GM18909 (cell line): ENCODE measurements at regions not wholly inside any gene's neighbourhood (a gene's known extent, or its start where the extent isn't known, plus 50 kb on each side); places are given as distances from the start of the nearest gene placed in this dataset.
"Not testable (repeated sequence)": the region's sequence is repeated elsewhere in the genome, so short reads cannot be mapped to it uniquely, and the experiment has no call there.

Experiments used
- ATAC-seq: cut with Tn5 transposase; IDR thresholded peaks from one replicate; pipeline ENCODE4 v1.9.1; 2021; ENCODE audit warnings: mild to moderate bottlenecking; ENCODE audit not compliant: unreplicated experiment, poor library complexity

GRCh38 chr18:70423120-70423519 lies 134.3 kb downstream of the SOCS6 start:
- no peak for ATAC-seq

- no peak for ATAC-seq
Measured at GRCh38 chr18:70422391-70422965, 133.6 kb downstream of the SOCS6 start.

DNA sequence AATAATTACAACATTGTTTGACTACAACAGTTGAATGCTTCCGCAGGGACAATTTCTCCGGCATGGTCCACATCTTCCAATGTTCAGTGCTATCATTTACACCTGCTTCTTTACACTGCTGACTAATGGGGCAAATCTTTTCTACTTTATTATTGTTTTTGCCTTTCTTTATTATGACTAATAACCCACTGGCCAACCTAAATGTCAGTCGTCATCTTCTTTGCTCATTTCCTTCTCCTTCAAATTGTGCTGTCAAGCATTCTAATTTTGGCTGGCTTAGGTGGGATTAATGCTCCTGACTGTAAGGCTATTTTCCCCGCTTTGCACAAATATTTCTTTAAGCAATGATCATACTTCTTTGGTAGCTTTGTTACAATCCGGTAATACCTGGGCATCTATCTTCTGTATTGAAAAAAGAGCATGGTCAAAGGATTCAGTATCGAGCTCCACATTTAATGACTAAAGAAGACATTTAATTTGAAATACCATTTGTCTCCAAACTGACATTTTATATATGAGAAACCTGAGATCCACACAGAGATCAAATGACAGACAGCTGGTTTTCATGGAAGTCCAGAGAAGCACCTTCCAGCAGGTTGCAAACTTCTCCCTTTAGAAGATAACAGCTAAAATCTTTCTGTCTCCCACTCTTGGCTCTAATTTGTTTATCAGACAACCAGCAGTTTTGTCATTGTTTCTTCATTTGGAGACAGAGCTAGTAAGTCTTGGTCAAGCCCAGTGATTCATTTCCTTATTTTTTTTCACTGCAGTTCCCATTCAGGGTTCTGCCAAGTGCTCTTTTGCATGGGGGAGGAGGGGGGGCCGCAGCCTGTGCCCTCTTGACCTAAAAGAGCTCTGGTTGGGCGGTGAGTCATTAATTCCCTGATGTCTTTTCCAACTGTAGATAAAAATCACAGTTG lies 132.9 kb downstream of the SOCS6 start:
- ATAC-seq, result no peak

GRCh38 chr18:70420146-70420898 lies 131.5 kb downstream of the SOCS6 start:
- no peak for ATAC-seq

DNA sequence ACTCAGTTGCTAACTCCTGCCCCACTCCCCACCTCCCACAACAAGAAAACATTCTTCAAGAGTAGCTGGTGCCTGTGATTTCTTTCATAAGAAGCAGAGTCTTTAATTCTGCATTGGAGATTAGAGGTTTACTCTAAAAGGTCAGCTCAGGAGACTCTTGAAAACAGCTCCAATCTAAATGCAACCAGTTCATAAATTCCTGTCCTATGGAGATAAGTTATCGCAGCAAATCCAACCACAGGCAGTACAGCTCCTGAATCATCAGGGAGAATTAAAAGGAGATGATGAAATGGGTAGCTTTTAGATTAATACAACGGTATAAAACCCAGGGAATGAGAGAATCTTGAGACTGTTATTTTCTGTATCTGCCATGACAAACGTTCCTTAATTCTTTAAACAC lies 130.7 kb downstream of the SOCS6 start:
- no peak for ATAC-seq

DNA sequence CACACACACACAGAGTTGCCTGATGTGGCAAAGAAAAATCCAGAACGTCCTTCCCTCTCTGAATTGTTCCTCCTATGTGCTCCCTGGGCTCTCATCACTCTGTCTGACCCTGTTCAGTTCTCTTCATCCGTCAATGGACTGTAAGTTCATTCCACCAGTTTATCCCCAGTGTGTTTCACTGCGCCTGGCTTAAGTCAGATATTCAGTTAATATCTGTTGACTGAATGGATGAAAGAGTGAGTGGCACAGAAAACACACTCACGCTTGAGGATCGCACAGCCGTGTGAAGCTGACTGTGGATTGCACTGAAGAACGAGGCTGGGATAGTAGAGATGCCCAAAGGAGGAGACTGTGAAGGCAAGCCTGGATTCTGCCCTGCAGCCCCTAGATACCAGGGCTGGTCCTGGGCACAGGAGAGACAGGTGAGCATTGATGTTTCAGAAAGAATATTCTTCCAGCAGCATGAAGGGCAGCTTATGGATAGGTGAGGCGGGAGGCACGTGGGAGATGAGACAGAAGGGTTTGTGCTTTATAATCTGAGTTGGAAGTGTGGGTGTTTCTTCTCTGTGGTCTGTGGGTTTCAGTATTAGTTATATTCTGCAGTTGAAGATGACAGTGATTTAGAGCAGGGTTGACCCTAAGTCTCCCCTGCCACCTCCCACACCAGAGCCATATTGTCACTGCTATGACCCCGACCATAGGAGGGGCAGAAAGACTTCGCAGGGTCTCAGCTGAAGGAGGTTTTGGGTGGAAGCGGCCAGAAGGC lies 129.9 kb downstream of the SOCS6 start:
- peak; percentile 99 for ATAC-seq

- no peak for ATAC-seq
Measured at GRCh38 chr18:70417847-70418246, 129.0 kb downstream of the SOCS6 start.

- ATAC-seq, result no peak
Measured at GRCh38 chr18:70416496-70416895, 127.7 kb downstream of the SOCS6 start.

DNA sequence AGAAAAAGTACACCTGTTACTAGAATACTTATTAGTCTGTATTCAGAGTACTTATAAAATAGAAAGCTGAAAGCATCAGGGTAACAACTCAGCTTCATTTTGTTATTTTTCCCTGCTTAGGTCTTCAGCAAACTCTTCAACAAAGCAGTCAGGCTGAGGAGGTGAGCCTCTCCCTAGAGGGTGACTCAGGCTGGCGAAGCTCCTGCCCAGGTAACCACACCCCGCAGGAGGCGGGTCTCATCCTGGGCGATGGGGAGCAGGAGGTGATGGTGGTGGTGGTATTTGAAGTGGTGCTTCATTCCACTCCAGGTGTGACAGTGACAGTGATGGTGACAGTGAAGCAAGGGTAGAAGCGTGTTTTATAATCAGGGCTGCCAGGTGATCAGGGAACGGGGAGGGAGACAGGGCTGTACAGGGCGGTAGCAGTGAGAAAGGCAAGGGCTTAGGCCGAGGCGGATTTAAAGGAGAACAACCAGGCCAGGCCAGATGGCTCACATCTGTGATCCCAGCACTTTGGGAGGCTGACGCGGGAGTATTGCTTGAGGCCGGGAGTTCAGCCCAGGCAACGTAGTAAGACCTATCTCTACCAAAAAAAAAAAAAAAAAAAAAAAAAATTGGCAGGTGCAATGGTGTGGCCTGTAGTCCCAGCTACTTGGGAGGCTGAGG lies 127.1 kb downstream of the SOCS6 start:
- no peak for ATAC-seq

DNA sequence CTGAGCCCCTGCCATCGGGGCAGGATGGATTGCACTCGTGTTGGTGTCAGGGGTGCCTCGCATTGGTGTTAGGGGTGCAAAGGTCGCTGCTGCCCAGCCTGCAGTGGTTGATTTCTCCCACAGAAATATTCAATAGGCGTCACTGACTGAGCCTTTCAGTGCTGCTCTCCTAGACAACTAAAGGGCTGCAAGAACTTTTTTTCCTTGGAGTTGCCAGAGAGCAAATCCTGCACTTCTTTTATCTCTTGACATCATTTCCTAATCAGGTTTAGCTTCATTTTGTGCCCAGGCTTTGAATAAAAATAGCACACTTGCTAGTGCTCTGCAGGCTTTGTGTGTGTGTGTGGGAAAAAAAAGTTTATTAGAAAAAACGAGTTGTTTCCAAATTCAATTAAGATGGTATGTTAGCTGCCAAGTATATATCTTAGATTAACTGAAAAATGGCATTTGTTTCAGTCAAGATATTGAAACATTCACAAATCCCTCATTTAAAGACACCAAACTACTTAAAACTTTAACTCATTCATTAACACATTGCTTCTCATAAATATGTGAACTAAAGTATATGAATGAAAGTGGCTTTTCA lies 125.6 kb downstream of the SOCS6 start:
- ATAC-seq, result no peak

GRCh38 chr18:70413455-70413854 lies 124.6 kb downstream of the SOCS6 start:
- no peak for ATAC-seq

DNA sequence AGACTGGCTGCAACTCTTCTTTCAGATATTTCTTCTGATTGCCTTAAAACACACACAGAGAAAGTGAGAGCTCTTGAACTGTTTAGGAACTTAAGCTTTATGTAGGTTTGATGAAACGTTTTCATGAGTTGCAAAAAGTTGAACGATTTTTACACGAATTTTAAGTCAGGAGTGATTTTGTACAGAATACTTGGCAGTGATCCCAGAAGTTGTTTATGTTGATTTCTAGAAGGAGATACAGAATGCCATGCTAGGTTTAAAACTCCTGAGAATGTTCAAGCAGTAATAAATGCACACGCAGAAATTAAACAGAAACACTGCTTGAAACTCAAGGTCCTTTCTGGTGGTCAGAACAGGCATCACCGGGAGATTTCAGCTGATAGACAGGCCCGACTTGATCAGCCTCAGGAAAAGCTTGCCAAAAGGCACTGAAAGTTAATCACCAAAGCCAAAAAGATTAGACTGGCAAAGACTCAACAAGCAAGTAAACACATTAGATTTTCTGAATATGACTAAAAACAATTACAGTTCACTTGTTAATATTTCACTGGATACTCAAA lies 123.1 kb downstream of the SOCS6 start:
- ATAC-seq, result no peak

DNA sequence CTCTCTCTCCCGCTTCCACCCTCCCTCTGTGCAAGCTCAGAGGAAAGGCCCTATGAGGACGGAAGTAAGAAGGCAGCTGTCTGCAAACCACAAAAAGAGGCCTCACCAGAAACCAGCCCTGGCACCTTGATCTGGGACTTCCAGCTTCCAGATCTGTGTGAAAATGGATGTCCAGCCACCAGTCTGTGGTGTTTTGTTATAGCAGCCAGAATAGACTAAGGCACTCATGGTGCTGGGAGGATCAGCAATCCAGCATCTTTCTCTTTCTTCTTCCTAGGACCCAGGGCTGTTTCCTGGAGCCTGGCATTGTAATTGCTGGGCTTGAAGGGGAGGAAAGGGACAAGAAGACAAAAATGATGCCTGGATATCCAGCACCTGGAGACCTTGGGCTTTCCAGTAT lies 122.5 kb downstream of the SOCS6 start:
- no peak for ATAC-seq

GRCh38 chr18:70405052-70405451 lies 116.2 kb downstream of the SOCS6 start:
- no peak for ATAC-seq

DNA sequence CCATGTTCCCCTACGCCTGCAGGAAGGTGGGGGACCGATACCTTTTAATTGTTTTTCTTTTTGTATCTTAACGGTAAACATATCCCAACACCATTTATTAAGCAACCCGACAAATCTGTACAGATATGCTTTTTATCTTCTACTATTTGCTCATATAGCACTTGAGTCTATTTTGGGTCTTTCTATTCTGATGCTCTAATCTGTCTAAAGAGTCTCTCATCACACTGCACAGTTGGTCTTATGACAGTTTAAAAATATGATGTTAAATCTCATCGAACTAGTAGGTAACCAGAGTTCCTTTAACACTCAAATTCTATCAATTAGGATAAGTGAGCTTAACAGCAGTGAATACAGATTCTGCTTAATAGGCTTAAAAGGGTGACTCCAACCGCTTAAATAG lies 111.6 kb downstream of the SOCS6 start:
- no peak for ATAC-seq

- ATAC-seq, result no peak
Measured at GRCh38 chr18:70398076-70398475, 109.2 kb downstream of the SOCS6 start.

- ATAC-seq, result no peak
Measured at GRCh38 chr18:70397259-70397925, 108.5 kb downstream of the SOCS6 start.

DNA sequence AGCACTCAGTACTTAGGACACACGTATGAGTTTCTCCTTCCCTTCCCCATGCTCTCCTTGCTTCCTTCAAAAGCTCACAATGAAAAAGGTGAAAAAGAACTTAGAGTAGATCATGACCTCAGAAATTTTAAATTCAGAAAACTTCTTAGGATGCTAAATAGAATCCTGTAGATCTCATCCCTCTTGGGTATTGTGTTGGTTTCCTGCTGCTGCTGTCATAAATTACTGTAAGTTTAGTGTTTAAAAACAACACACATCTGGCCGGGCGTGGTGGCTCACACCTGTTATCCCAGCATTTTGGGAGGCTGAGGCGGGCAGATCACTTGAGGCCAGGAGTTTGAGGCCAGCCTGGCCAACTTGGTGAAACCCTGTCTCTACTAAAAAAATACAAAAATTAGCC lies 106.9 kb downstream of the SOCS6 start:
- not testable (repeated sequence) for ATAC-seq

DNA sequence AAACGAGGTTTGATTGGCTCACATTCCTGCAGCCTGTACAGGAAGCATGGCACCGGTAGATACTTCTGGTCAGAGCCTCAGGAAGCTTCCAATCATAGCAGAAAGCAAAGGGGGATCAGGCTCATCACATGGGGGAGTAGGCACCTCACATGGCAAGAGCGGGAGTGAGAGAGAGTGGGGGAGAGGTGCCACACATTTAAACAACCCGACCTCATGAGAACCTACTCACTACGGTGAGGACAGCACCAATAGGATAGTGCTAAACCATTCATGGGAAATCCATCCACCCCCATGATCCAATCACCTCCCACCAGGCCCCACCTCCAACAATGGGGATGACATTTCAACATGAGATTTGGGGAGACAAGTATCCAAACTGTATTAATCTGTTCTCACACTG lies 105.8 kb downstream of the SOCS6 start:
- ATAC-seq, result no peak
